ENCODE measurements at regions not wholly inside any gene's neighbourhood (a gene's known extent, or its start where the extent isn't known, plus 50 kb on each side); places are given as distances from the start of the nearest gene placed in this dataset.

DNA sequence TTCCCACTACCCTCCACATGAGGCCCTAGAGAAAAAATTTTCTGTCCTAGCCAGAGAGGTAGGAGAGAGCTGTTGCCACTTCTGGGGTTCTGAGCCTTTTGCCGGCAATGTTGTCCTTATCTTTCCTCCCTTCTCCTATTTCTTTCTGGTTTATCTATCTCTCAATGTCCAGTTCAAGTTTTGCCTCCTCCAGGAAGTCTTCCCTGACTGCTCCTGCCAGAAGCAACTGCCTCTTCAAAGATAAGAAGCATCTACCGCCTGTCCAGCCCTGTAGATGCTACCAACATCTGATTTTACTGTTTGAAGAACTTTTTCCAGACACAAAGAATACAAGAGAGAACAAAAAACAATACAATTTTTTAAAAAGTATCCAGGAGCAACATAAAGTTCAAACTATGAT, 220.8 kb upstream of the KLHL29 start:
- no peak for DNase-seq (ENCODE audit: low read depth, low spot score)
- TF ChIP-seq, protein P1, sequence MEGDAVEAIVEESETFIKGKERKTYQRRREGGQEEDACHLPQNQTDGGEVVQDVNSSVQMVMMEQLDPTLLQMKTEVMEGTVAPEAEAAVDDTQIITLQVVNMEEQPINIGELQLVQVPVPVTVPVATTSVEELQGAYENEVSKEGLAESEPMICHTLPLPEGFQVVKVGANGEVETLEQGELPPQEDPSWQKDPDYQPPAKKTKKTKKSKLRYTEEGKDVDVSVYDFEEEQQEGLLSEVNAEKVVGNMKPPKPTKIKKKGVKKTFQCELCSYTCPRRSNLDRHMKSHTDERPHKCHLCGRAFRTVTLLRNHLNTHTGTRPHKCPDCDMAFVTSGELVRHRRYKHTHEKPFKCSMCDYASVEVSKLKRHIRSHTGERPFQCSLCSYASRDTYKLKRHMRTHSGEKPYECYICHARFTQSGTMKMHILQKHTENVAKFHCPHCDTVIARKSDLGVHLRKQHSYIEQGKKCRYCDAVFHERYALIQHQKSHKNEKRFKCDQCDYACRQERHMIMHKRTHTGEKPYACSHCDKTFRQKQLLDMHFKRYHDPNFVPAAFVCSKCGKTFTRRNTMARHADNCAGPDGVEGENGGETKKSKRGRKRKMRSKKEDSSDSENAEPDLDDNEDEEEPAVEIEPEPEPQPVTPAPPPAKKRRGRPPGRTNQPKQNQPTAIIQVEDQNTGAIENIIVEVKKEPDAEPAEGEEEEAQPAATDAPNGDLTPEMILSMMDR (IDR thresholded peaks at IDR 0.05; ENCODE audit: insufficient read depth, low read length, missing control alignments): no peak
- POLR2A ChIA-PET: no interaction called here
- no peak overlapping the region for H3K4me3 ChIP-seq (ENCODE audit: low read depth, low read length)
- CTCF ChIA-PET: no interaction called here

DNA sequence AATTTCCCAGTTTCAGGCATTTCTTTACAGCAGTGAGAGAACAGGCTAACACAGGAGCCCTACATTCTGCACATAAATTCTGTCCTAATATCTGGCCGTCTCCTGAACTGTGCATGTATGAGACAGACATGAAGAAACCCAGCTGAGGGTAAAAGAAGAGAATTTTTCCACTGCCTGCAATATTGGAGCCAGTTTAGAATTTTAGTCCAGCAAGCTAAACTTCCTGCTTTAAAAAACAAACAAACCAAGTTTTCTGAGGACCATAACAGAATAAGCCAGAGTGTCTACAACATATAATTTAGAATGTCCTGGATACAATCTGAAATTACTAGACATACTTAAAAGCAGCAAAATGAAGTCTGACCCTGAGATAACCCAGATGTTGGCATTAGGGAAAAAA, 215.1 kb upstream of the KLHL29 start:
- ChIA-PET POLR2A (no interaction called here), CTCF (no interaction called here)
- DNase-seq (ENCODE audit: low read depth, low spot score): no peak
- H3K4me3 ChIP-seq (ENCODE audit: low read depth, low read length): no peak overlapping the region
- TF ChIP-seq, protein P1 (IDR thresholded peaks at IDR 0.05; ENCODE audit: insufficient read depth, low read length, missing control alignments): no peak

GRCh38 chr2:23171108-23171507, 213.9 kb upstream of the KLHL29 start:
- no peak for DNase-seq (ENCODE audit: low read depth, low spot score)
- CTCF ChIA-PET: no interaction called here
- POLR2A ChIA-PET: no interaction called here
- H3K4me3 ChIP-seq (ENCODE audit: low read depth, low read length): no peak overlapping the region
- TF ChIP-seq, protein P1 (IDR thresholded peaks at IDR 0.05; ENCODE audit: insufficient read depth, low read length, missing control alignments): no peak

DNA sequence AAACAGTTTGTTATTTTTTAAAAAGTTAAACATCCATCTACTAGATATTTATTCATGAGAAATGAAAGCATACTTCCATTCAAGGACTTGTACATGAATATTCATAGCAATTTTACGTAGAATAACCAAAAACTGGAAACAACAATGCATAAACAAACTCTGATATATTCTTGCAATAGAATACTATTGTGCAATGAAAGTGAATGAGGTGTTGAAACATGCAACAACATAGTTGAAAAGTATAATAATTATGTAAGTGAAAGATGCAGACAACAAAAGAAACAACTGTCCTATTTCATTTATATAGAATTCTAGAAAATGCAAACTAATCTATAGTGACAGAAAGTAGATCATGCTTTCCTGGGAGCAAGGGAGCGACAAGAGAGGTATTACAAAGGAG, 206.6 kb upstream of the KLHL29 start:
- TF ChIP-seq, protein P1 (IDR thresholded peaks at IDR 0.05; ENCODE audit: insufficient read depth, low read length, missing control alignments): no peak
- POLR2A ChIA-PET: no interaction called here
- no peak overlapping the region for H3K4me3 ChIP-seq (ENCODE audit: low read depth, low read length)
- no peak for DNase-seq (ENCODE audit: low read depth, low spot score)
- CTCF ChIA-PET: no interaction called here

DNA sequence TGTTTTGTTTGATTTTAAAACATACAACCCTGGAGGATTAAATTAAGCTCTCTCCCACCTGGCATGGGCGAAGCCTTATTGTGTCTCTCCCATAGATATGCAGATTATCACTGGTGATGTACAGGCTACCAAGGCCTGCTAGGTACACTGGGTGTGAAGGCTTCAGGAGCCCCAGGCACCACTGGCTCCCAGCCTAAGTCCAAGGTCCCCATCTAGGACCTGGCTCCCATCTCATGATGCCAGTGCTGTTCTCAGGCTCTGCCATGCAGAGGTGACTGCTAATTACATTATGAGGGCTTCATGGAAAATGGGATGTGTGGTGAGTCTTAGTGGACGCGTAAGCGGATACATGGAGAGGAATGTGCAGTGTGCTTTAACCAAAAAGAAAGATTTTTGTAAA, 201.2 kb upstream of the KLHL29 start:
- TF ChIP-seq, protein P1 (IDR thresholded peaks at IDR 0.05; ENCODE audit: insufficient read depth, low read length, missing control alignments): no peak
- H3K4me3 ChIP-seq (ENCODE audit: low read depth, low read length): no peak overlapping the region
- ChIA-PET POLR2A (no interaction called here), CTCF (no interaction called here)
- no peak for DNase-seq (ENCODE audit: low read depth, low spot score)

GRCh38 chr2:23198316-23199114, 186.5 kb upstream of the KLHL29 start:
- no peak overlapping the region for H3K4me3 ChIP-seq (ENCODE audit: low read depth, low read length)
- TF ChIP-seq, protein P1 (IDR thresholded peaks at IDR 0.05; ENCODE audit: insufficient read depth, low read length, missing control alignments): no peak
- ChIA-PET POLR2A (no interaction called here), CTCF (interaction anchor here (0.7 to 3.4 kb wide), 14 partner anchors 8 to 562 kb away, joined by 3 to 34 read pairs (median 3); no protein-coding TSS in a partner anchor)
- DNase-seq (ENCODE audit: low read depth, low spot score): no peak

Data from AG04449 (cell line).